DOHH2 (cell line): ENCODE measurements at regions not wholly inside any gene's neighbourhood (a gene's known extent, or its start where the extent isn't known, plus 50 kb on each side); places are given as distances from the start of the nearest gene placed in this dataset.

Source experiments
- H3F3A ChIP-seq: fragments of 200-600 bp; sonication (generic), shearing (Covaris generic); 2 replicates; pipeline ENCODE4 v1.6.0; 2016; ENCODE audit warnings: antibody characterized with exemption, mild to moderate bottlenecking; ENCODE audit not compliant: control insufficient read depth, insufficient read depth
- H3K27ac ChIP-seq: fragments of 200-600 bp; sonication (generic); 2 replicates; pipeline ENCODE4 v1.5.1; 2014; ENCODE audit warnings: low read depth, mild to moderate bottlenecking, low read length, moderate library complexity
- H3K27me3 ChIP-seq: fragments of 200-600 bp; sonication (generic); 2 replicates; pipeline ENCODE4 v1.6.1; 2014; ENCODE audit warnings: mild to moderate bottlenecking, low read length, mixed read lengths; ENCODE audit not compliant: control insufficient read depth
- H3K36me3 ChIP-seq: fragments of 200-600 bp; sonication (generic); 2 replicates; pipeline ENCODE4 v1.6.1; 2014; ENCODE audit warnings: mild to moderate bottlenecking, low read length, moderate library complexity, mixed read lengths; ENCODE audit not compliant: control insufficient read depth
- H3K4me1 ChIP-seq: fragments of 200-600 bp; sonication (generic); 2 replicates; pipeline ENCODE4 v1.6.1; 2014; ENCODE audit warnings: mild to moderate bottlenecking, low read length, mixed read lengths; ENCODE audit not compliant: control insufficient read depth
- H3K4me2 ChIP-seq: fragments of 200-600 bp; sonication (generic); 2 replicates; pipeline ENCODE4 v1.6.0; 2014; ENCODE audit warnings: mild to moderate bottlenecking, low read length, moderate library complexity
- H3K4me3 ChIP-seq: fragments of 200-600 bp; sonication (generic); 2 replicates; pipeline ENCODE4 v1.5.1; 2014; ENCODE audit warnings: mild to moderate bottlenecking, low read length, mixed read lengths
- H3K79me2 ChIP-seq: fragments of 200-600 bp; sonication (generic); 2 replicates; pipeline ENCODE4 v1.6.1; 2014; ENCODE audit warnings: mild to moderate bottlenecking, low read length, mixed read lengths; ENCODE audit not compliant: control insufficient read depth
- H3K9me2 ChIP-seq: fragments of 200-600 bp; sonication (generic); replicated peaks from 2 replicates; pipeline ENCODE4 v1.6.1; 2014; ENCODE audit warnings: mild to moderate bottlenecking, low read length, mixed read lengths; ENCODE audit not compliant: control insufficient read depth
- H3K9me3 ChIP-seq: fragments of 200-600 bp; sonication (generic); 2 replicates; pipeline ENCODE4 v1.6.1; 2014; ENCODE audit warnings: antibody characterized with exemption, low read length, mixed read lengths; ENCODE audit not compliant: control insufficient read depth, insufficient read depth
- H4K20me1 ChIP-seq: fragments of 200-600 bp; sonication (generic); 2 replicates; pipeline ENCODE4 v1.6.0; 2014; ENCODE audit warnings: low read depth, mild to moderate bottlenecking, antibody characterized with exemption, low read length, moderate library complexity; ENCODE audit not compliant: control insufficient read depth, insufficient read depth
- CTCF ChIP-seq: fragments of 200-600 bp; sonication (generic); IDR thresholded peaks from one replicate; pipeline ENCODE4 v1.5.1; 2014; ENCODE audit warnings: antibody characterized with exemption, mild to moderate bottlenecking, low read depth, low read length; ENCODE audit not compliant: poor library complexity, severe bottlenecking
- EZH2phosphoT487 ChIP-seq: fragments of 200-600 bp; sonication (generic); IDR thresholded peaks from 2 replicates; pipeline ENCODE4 v1.6.1; 2017; ENCODE audit warnings: borderline replicate concordance, mild to moderate bottlenecking, antibody characterized with exemption, low read length, moderate library complexity, mixed read lengths

GRCh38 chr10:60448246-60448645, 58.6 kb upstream of the ANK3 start:
- Histone ChIP-seq H3K27me3 (no peaks in the 10 kb centered on the region; the same call in 1 of the 2 replicates), H3K4me3 (no peak overlapping the region), H3F3A (no peaks in the 10 kb centered on the region), H3K36me3 (no peaks in the 10 kb centered on the region), H3K4me1 (peaks cover 5% of the 10 kb centered on the region; the same call in 1 of the 2 replicates), H3K9me3 (no peaks in the 10 kb centered on the region), H3K4me2 (no peak overlapping the region), H3K9me2 (no peaks in the 10 kb centered on the region), H3K79me2 (no peaks in the 10 kb centered on the region), H3K27ac (no peak overlapping the region), H4K20me1 (no peaks in the 10 kb centered on the region)
- TF ChIP-seq CTCF = no peak
- TF ChIP-seq EZH2phosphoT487 = no peak

- H3K4me1 ChIP-seq = peaks cover 5% of the 10 kb centered on the region; the same call in 1 of the 2 replicates
- H3K27ac ChIP-seq = no peak overlapping the region
- TF ChIP-seq EZH2phosphoT487 = no peak
- TF ChIP-seq CTCF = no peak
- H3K9me2 ChIP-seq = no peaks in the 10 kb centered on the region
- no peaks in the 10 kb centered on the region; the same call in 1 of the 2 replicates for H3K27me3 ChIP-seq
- no peaks in the 10 kb centered on the region for H3K36me3 ChIP-seq
- no peak overlapping the region for H3K4me2 ChIP-seq
- no peaks in the 10 kb centered on the region for H3F3A ChIP-seq
- H3K4me3 ChIP-seq = no peak overlapping the region
- H4K20me1 ChIP-seq = no peaks in the 10 kb centered on the region
- no peaks in the 10 kb centered on the region for H3K79me2 ChIP-seq
- no peaks in the 10 kb centered on the region for H3K9me3 ChIP-seq
These were observed 57.2 kb upstream of the ANK3 start for GRCh38 chr10:60446851-60447250.

GRCh38 chr10:60446070-60446833, 56.6 kb upstream of the ANK3 start:
- H4K20me1 ChIP-seq = no peaks in the 10 kb centered on the region
- no peak overlapping the region for H3K4me3 ChIP-seq
- H3K9me2 ChIP-seq = no peaks in the 10 kb centered on the region
- peaks cover 5% of the 10 kb centered on the region; the same call in 1 of the 2 replicates for H3K4me1 ChIP-seq
- H3K4me2 ChIP-seq = no peak overlapping the region
- no peaks in the 10 kb centered on the region for H3K9me3 ChIP-seq
- TF ChIP-seq CTCF (no peak), EZH2phosphoT487 (no peak)
- no peaks in the 10 kb centered on the region; the same call in 1 of the 2 replicates for H3K27me3 ChIP-seq
- H3K27ac ChIP-seq = no peak overlapping the region
- H3K79me2 ChIP-seq = no peaks in the 10 kb centered on the region
- H3K36me3 ChIP-seq = no peaks in the 10 kb centered on the region
- H3F3A ChIP-seq = no peaks in the 10 kb centered on the region
